Hepatocyte (in vitro differentiated cells): ENCODE measurements at regions not wholly inside any gene's neighbourhood (a gene's known extent, or its start where the extent isn't known, plus 50 kb on each side); places are given as distances from the start of the nearest gene placed in this dataset.

Experiments used
- DNase-seq: peaks from one replicate; pipeline ENCODE4 v3.0.0-alpha.2; 2016; ENCODE audit warnings: low spot score
- H2AFZ ChIP-seq: fragments of 200-600 bp; sonication (generic); 2 replicates; pipeline ENCODE4 v1.6.0; 2016; ENCODE audit warnings: antibody characterized with exemption, mild to moderate bottlenecking
- H3K27ac ChIP-seq: fragments of 200-600 bp; sonication (generic); 2 replicates; pipeline ENCODE4 v1.5.1; 2016; ENCODE audit warnings: mild to moderate bottlenecking
- H3K27me3 ChIP-seq: fragments of 200-600 bp; sonication (generic); 2 replicates; pipeline ENCODE4 v1.6.1; 2016
- H3K36me3 ChIP-seq: fragments of 200-600 bp; sonication (generic); replicated peaks from 2 replicates; pipeline ENCODE4 v1.5.1; 2016; ENCODE audit warnings: low read depth; ENCODE audit not compliant: insufficient read depth
- H3K4me1 ChIP-seq: fragments of 200-600 bp; sonication (generic); 2 replicates; pipeline ENCODE4 v1.5.1; 2016; ENCODE audit warnings: mild to moderate bottlenecking, moderate library complexity; ENCODE audit not compliant: insufficient read depth
- H3K4me2 ChIP-seq: fragments of 200-600 bp; sonication (generic); 2 replicates; pipeline ENCODE4 v1.6.0; 2016
- H3K4me3 ChIP-seq: fragments of 200-600 bp; sonication (generic); 2 replicates; pipeline ENCODE4 v1.5.1; 2016; ENCODE audit warnings: mild to moderate bottlenecking
- H3K79me2 ChIP-seq: fragments of 200-600 bp; sonication (generic); 2 replicates; pipeline ENCODE4 v1.6.0; 2017; ENCODE audit warnings: mild to moderate bottlenecking
- H3K9me2 ChIP-seq: fragments of 200-600 bp; sonication (generic); replicated peaks from 2 replicates; pipeline ENCODE4 v1.6.0; 2017; ENCODE audit warnings: mild to moderate bottlenecking; ENCODE audit not compliant: insufficient read depth
- H3K9me3 ChIP-seq: fragments of 200-600 bp; sonication (generic); 2 replicates; pipeline ENCODE4 v1.5.1; 2016; ENCODE audit warnings: low read depth, mild to moderate bottlenecking
- H4K20me1 ChIP-seq: fragments of 200-600 bp; sonication (generic); 2 replicates; pipeline ENCODE4 v1.6.0; 2016; ENCODE audit warnings: mild to moderate bottlenecking; ENCODE audit not compliant: insufficient read depth, poor library complexity, severe bottlenecking
- EZH2 ChIP-seq: fragments of 200-600 bp; sonication (generic); IDR thresholded peaks from 2 replicates; pipeline ENCODE4 v1.6.1; 2016; ENCODE audit warnings: antibody characterized with exemption, mild to moderate bottlenecking, borderline replicate concordance
- EZH2phosphoT487 ChIP-seq: fragments of 200-600 bp; sonication (generic); IDR thresholded peaks from one replicate; pipeline ENCODE4 v1.6.1; 2018; ENCODE audit warnings: antibody characterized with exemption, mild to moderate bottlenecking, low read depth, moderate library complexity; ENCODE audit not compliant: unreplicated experiment, severe bottlenecking
- WGBS: methylation state at CpG from one replicate; pipeline ENCODE4 v1.1.6; 2016; ENCODE audit warnings: low lambda C conversion rate; ENCODE audit errors: missing lambda C conversion rate; 5-methylcytosine and 5-hydroxymethylcytosine counted together
- TF ChIP-seq, protein P1 (sequence below): fragments of 200-600 bp; sonication (generic); IDR thresholded peaks from 2 replicates; pipeline ENCODE4 v1.5.1; 2016; ENCODE audit warnings: antibody characterized with exemption, mild to moderate bottlenecking; ENCODE audit not compliant: poor library complexity

DNA sequence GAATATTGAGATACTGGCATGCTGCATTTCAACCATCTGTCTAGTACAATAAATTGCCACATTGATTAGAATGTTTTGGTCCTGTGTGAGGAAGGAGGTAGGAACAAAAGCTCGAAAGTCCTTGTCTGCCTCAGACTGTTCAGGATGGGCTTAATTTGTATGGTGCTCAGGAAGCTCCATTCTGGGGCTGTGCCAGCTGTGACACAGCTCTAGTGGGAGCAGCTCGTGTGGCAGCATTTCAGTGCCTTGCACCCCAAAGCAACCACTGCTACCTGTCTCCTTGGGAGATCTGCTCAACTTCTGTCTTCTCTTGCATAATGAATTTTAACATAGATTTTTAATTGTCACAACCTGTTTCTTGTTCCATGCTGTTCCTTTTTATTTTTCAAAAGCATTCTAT is 144.4 kb upstream of the THUMPD2 start:
- Histone ChIP-seq H2AFZ (no peak overlapping the region), H3K79me2 (no peaks in the 10 kb centered on the region), H4K20me1 (no peaks in the 10 kb centered on the region), H3K9me2 (no peaks in the 10 kb centered on the region), H3K36me3 (no peaks in the 10 kb centered on the region), H3K4me1 (no peaks in the 10 kb centered on the region), H3K27me3 (no peaks in the 10 kb centered on the region), H3K4me2 (no peak overlapping the region), H3K27ac (no peak overlapping the region), H3K9me3 (no peaks in the 10 kb centered on the region), H3K4me3 (no peak overlapping the region)
- WGBS: 62% methylated on average over 2 of the region's 2 CpGs
- DNase-seq: no peak
- no peak for TF ChIP-seq EZH2phosphoT487
- TF ChIP-seq, protein P1, sequence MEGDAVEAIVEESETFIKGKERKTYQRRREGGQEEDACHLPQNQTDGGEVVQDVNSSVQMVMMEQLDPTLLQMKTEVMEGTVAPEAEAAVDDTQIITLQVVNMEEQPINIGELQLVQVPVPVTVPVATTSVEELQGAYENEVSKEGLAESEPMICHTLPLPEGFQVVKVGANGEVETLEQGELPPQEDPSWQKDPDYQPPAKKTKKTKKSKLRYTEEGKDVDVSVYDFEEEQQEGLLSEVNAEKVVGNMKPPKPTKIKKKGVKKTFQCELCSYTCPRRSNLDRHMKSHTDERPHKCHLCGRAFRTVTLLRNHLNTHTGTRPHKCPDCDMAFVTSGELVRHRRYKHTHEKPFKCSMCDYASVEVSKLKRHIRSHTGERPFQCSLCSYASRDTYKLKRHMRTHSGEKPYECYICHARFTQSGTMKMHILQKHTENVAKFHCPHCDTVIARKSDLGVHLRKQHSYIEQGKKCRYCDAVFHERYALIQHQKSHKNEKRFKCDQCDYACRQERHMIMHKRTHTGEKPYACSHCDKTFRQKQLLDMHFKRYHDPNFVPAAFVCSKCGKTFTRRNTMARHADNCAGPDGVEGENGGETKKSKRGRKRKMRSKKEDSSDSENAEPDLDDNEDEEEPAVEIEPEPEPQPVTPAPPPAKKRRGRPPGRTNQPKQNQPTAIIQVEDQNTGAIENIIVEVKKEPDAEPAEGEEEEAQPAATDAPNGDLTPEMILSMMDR: no peak
- no peak for TF ChIP-seq EZH2

DNA sequence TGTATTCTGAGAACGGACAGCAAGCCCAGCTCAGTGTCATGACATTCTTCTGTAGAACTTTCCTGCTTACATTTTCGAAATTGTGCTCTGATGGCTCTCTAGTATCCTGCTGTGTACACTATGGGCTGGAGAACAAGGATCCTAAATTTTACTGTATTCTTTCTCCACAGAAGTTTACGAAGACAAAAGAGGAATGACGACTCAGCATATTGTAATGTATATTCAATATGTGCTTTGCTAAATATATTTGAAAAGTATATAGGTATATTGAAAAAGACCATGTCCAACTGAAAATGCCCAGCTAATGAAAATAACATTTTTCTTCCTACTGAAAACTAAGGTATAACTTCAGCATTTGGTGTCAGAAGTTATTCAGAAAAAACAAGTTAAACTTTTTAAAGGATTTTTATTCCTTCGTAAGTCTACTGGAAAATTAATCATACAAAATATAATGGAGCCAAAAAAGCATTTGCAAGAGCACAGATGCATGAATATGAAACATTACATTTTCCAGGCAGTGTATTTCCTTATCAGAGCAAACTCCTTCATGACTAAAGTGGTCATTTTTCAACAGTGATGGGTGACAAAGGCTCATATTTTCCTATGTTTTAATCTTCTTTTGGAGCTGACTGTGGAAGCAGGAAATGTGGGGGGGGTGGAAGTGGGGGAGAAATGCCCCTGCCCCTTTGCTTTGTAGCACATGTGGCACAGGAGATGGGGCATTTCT is 143.8 kb upstream of the THUMPD2 start:
- Histone ChIP-seq H3K4me2 (no peak overlapping the region), H3K9me3 (no peaks in the 10 kb centered on the region), H3K27me3 (no peaks in the 10 kb centered on the region), H2AFZ (no peak overlapping the region), H3K4me1 (no peaks in the 10 kb centered on the region), H3K9me2 (no peaks in the 10 kb centered on the region), H3K79me2 (no peaks in the 10 kb centered on the region), H3K27ac (no peak overlapping the region), H4K20me1 (no peaks in the 10 kb centered on the region), H3K4me3 (no peak overlapping the region), H3K36me3 (no peaks in the 10 kb centered on the region)
- TF ChIP-seq, protein P1: no peak
- TF ChIP-seq EZH2 (no peak), EZH2phosphoT487 (no peak)
- no peak for DNase-seq
- WGBS: 83% methylated on average over 5 of the region's 5 CpGs

DNA sequence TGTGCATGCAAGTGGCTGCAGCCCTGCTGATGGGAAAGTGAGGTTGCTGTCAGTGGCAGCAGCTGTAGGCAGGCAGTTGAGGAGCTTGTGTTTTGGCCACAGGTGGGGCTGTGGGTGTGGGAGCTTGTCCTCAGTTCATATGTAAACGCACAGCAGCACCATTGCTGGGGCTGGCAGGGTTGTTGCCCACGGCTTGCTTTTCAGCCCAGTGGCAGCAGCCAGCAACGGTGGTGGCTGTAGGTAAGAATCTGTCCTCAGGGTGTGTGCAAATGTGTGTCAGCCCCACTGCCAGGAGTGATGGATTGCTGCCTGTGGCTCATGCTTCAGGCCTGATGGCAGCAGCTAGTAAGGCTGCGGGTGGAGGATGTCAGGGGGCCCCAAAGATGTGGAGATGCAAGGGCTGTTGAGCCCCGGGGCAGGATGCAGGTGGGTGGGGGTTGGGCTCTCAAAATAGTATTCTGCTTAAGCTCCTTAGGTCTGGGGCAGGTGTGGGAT is 141.3 kb upstream of the THUMPD2 start:
- WGBS: 64% methylated on average over 5 of the region's 5 CpGs
- H3K27ac ChIP-seq: no peak overlapping the region
- no peaks in the 10 kb centered on the region for H3K27me3 ChIP-seq
- DNase-seq: no peak
- no peaks in the 10 kb centered on the region for H3K36me3 ChIP-seq
- no peaks in the 10 kb centered on the region for H4K20me1 ChIP-seq
- H3K4me1 ChIP-seq: no peaks in the 10 kb centered on the region
- H3K9me3 ChIP-seq: no peaks in the 10 kb centered on the region
- no peak overlapping the region for H3K4me2 ChIP-seq
- no peaks in the 10 kb centered on the region for H3K79me2 ChIP-seq
- H2AFZ ChIP-seq: no peak overlapping the region
- TF ChIP-seq EZH2 (no peak), EZH2phosphoT487 (no peak)
- TF ChIP-seq, protein P1: no peak
- H3K4me3 ChIP-seq: no peak overlapping the region
- H3K9me2 ChIP-seq: no peaks in the 10 kb centered on the region
